ENCODE measurements at regions not wholly inside any gene's neighbourhood (a gene's known extent, or its start where the extent isn't known, plus 50 kb on each side); places are given as distances from the start of the nearest gene placed in this dataset.

- ATAC-seq, result no peak
- in situ Hi-C loops (cut with MboI; ENCODE audit: low sequenced_read_pairs in 4 of 4), result no loop called here
Measured at GRCh38 chr9:88043647-88044046, 69.3 kb upstream of the CDK20 start.

GRCh38 chr9:88041447-88041846, 67.1 kb upstream of the CDK20 start:
- H3K27ac ChIP-seq, result no peak overlapping the region
- TF ChIP-seq CTCF (IDR thresholded peaks at IDR 0.05 in 4 of 5, conservative IDR thresholded peaks at IDR 0.05 in 1 of 5) (no peak), POLR2A (IDR thresholded peaks at IDR 0.05) (no peak)
- H3K36me3 ChIP-seq, result no peaks in the 10 kb centered on the region
- ATAC-seq (no peak), DNase-seq (no peak)
- peaks cover 0 to 5% (median 0%) of the 10 kb centered on the region in 3 donors for H3K9me3 ChIP-seq
- in situ Hi-C loops (cut with MboI; ENCODE audit: low sequenced_read_pairs in 4 of 4) (no loop called here), intact Hi-C loops (cut with DNase I; ENCODE audit: low total_unique reads) (no loop called here)
- H3K27me3 ChIP-seq, result no peaks in the 10 kb centered on the region
- no peaks in the 10 kb centered on the region for H3K4me1 ChIP-seq
- no peak overlapping the region for H3K4me3 ChIP-seq

More at GRCh38 chr9:88043647-88044046, 69.3 kb upstream of the CDK20 start:
- Histone ChIP-seq H3K36me3 (no peaks in the 10 kb centered on the region), H3K4me1 (no peaks in the 10 kb centered on the region), H3K9me3 (peaks cover 0 to 5% (median 0%) of the 10 kb centered on the region in 3 donors), H3K4me3 (no peak overlapping the region), H3K27me3 (no peaks in the 10 kb centered on the region), H3K27ac (no peak overlapping the region)
- no peak for TF ChIP-seq POLR2A (IDR thresholded peaks at IDR 0.05)
- no peak for TF ChIP-seq CTCF (IDR thresholded peaks at IDR 0.05 in 4 of 5, conservative IDR thresholded peaks at IDR 0.05 in 1 of 5)
- no peak for DNase-seq
- intact Hi-C loops (cut with DNase I; ENCODE audit: low total_unique reads), result no loop called here

GRCh38 chr9:88037285-88037845, 63.0 kb upstream of the CDK20 start:
- ATAC-seq (no peak), DNase-seq (no peak)
- no peaks in the 10 kb centered on the region for H3K27me3 ChIP-seq
- no peak overlapping the region for H3K27ac ChIP-seq
- H3K4me1 ChIP-seq, result no peaks in the 10 kb centered on the region
- no peaks in the 10 kb centered on the region for H3K9me3 ChIP-seq
- TF ChIP-seq CTCF (IDR thresholded peaks at IDR 0.05 in 4 of 5, conservative IDR thresholded peaks at IDR 0.05 in 1 of 5) (no peak), POLR2A (IDR thresholded peaks at IDR 0.05) (no peak)
- intact Hi-C loops (cut with DNase I; ENCODE audit: low total_unique reads) (no loop called here), in situ Hi-C loops (cut with MboI; ENCODE audit: low sequenced_read_pairs in 4 of 4) (no loop called here)
- H3K36me3 ChIP-seq, result no peaks in the 10 kb centered on the region
- no peak overlapping the region for H3K4me3 ChIP-seq

- intact Hi-C loops (cut with DNase I; ENCODE audit: low total_unique reads) (no loop called here), in situ Hi-C loops (cut with MboI; ENCODE audit: low sequenced_read_pairs in 4 of 4) (no loop called here)
- no peak overlapping the region for H3K27ac ChIP-seq
- no peaks in the 10 kb centered on the region for H3K36me3 ChIP-seq
- H3K4me3 ChIP-seq, result no peak overlapping the region
- DNase-seq, result no peak
- H3K4me1 ChIP-seq, result no peaks in the 10 kb centered on the region
- TF ChIP-seq CTCF (IDR thresholded peaks at IDR 0.05 in 4 of 5, conservative IDR thresholded peaks at IDR 0.05 in 1 of 5) (no peak), POLR2A (IDR thresholded peaks at IDR 0.05) (no peak)
- H3K27me3 ChIP-seq, result no peaks in the 10 kb centered on the region
- H3K9me3 ChIP-seq, result no peaks in the 10 kb centered on the region
- ATAC-seq, result no peak
Measured at GRCh38 chr9:88034964-88035363, 60.6 kb upstream of the CDK20 start.

GRCh38 chr9:88033359-88033702, 59.0 kb upstream of the CDK20 start:
- ATAC-seq (no peak), DNase-seq (no peak)
- Histone ChIP-seq H3K27ac (no peak overlapping the region), H3K9me3 (no peaks in the 10 kb centered on the region), H3K4me3 (no peak overlapping the region), H3K27me3 (no peaks in the 10 kb centered on the region), H3K4me1 (no peaks in the 10 kb centered on the region), H3K36me3 (no peaks in the 10 kb centered on the region)
- TF ChIP-seq CTCF (IDR thresholded peaks at IDR 0.05 in 4 of 5, conservative IDR thresholded peaks at IDR 0.05 in 1 of 5), result no peak
- in situ Hi-C loops (cut with MboI; ENCODE audit: low sequenced_read_pairs in 4 of 4) (no loop called here), intact Hi-C loops (cut with DNase I; ENCODE audit: low total_unique reads) (no loop called here)
